WTC11 (cell line): ENCODE measurements at regions not wholly inside any gene's neighbourhood (a gene's known extent, or its start where the extent isn't known, plus 50 kb on each side); places are given as distances from the start of the nearest gene placed in this dataset.
"Not testable (repeated sequence)": the region's sequence is repeated elsewhere in the genome, so short reads cannot be mapped to it uniquely, and the experiment has no call there.

Experiments
- ATAC-seq: fragments of 200-7000 bp; cut with Tn5 transposase; 2 replicates; pipeline ENCODE4 v1.10.0; 2021; ENCODE audit warnings: mild to moderate bottlenecking, moderate library complexity
- CTCF ChIA-PET: fragments of 300-600 bp; sonication (Branson Sonifier 250); formaldehyde crosslinking; loops from one replicate; lab custom pipeline; 2021; ENCODE audit warnings: antibody characterized with exemption; lab: Charles Lee
- POLR2A ChIA-PET: fragments of 350-600 bp; sonication (Branson Sonifier 250); formaldehyde crosslinking; loops from one replicate; lab custom pipeline; 2021; ENCODE audit warnings: antibody characterized with exemption; lab: Charles Lee
- DNase-seq: peaks from one replicate; pipeline ENCODE4 v3.0.0; 2021; ENCODE audit warnings: low spot score
- H3K27ac Mint-ChIP-seq: 2 replicates; pipeline ENCODE4 v1.8.0; 2021; ENCODE audit warnings: mixed read lengths
- H3K27me3 Mint-ChIP-seq: 2 replicates; pipeline ENCODE4 v1.8.0; 2021; ENCODE audit warnings: low read depth, mild to moderate bottlenecking, moderate library complexity, mixed read lengths
- H3K36me3 Mint-ChIP-seq: 2 replicates; pipeline ENCODE4 v1.8.0; 2021; ENCODE audit warnings: mixed read lengths
- H3K4me1 Mint-ChIP-seq: 2 replicates; pipeline ENCODE4 v1.8.0; 2022; ENCODE audit warnings: mixed read lengths
- H3K4me3 Mint-ChIP-seq: 2 replicates; pipeline ENCODE4 v1.8.0; 2021; ENCODE audit warnings: mild to moderate bottlenecking, moderate library complexity, mixed read lengths
- H3K9me3 Mint-ChIP-seq: 2 replicates; pipeline ENCODE4 v1.8.0; 2021; ENCODE audit warnings: mixed read lengths
- ARID4B ChIP-seq: sonication (generic); formaldehyde crosslinking; IDR thresholded peaks from 2 replicates; pipeline ENCODE4 v1.8.0; 2023; ENCODE audit warnings: missing genetic modification reagents, mild to moderate bottlenecking, borderline replicate concordance
- ATF1 ChIP-seq: sonication (generic); formaldehyde crosslinking; IDR thresholded peaks from 2 replicates; pipeline ENCODE4 v1.8.1; 2023; ENCODE audit warnings: mild to moderate bottlenecking, moderate library complexity, missing genetic modification reagents
- CBFB ChIP-seq: sonication (generic); formaldehyde crosslinking; IDR thresholded peaks from 2 replicates; pipeline ENCODE4 v1.8.1; 2022; ENCODE audit warnings: mild to moderate bottlenecking, low read depth, missing genetic modification reagents
- CREM ChIP-seq: sonication (generic); formaldehyde crosslinking; IDR thresholded peaks from 2 replicates; pipeline ENCODE4 v1.8.1; 2022; ENCODE audit warnings: mild to moderate bottlenecking, missing genetic modification reagents, moderate library complexity
- ELF4 ChIP-seq: sonication (generic); formaldehyde crosslinking; IDR thresholded peaks from 2 replicates; pipeline ENCODE4 v1.8.1; 2022; ENCODE audit warnings: low read depth, mild to moderate bottlenecking, moderate library complexity, missing genetic modification reagents
- ETV6 ChIP-seq: sonication (generic); formaldehyde crosslinking; IDR thresholded peaks from 2 replicates; pipeline ENCODE4 v1.8.1; 2022; ENCODE audit warnings: mild to moderate bottlenecking, missing genetic modification reagents
- FOXJ3 ChIP-seq: sonication (generic); formaldehyde crosslinking; IDR thresholded peaks from 2 replicates; pipeline ENCODE4 v1.9.0; 2021; ENCODE audit warnings: missing genetic modification reagents, mild to moderate bottlenecking, borderline replicate concordance
- FOXK1 ChIP-seq: sonication (generic); formaldehyde crosslinking; IDR thresholded peaks from 2 replicates; pipeline ENCODE4 v1.8.0; 2022; ENCODE audit warnings: mild to moderate bottlenecking, moderate library complexity, missing genetic modification reagents
- IRF2 ChIP-seq: sonication (generic); formaldehyde crosslinking; IDR thresholded peaks from 2 replicates; pipeline ENCODE4 v1.8.0; 2022; ENCODE audit warnings: low read depth, missing genetic modification reagents, borderline replicate concordance
- JUN ChIP-seq: sonication (generic); formaldehyde crosslinking; IDR thresholded peaks from 2 replicates; pipeline ENCODE4 v1.8.0; 2023; ENCODE audit warnings: mild to moderate bottlenecking, missing genetic modification reagents
- MLX ChIP-seq: sonication (generic); formaldehyde crosslinking; IDR thresholded peaks from 2 replicates; pipeline ENCODE4 v1.8.1; 2023; ENCODE audit warnings: mild to moderate bottlenecking, missing genetic modification reagents, moderate library complexity
- NFE2L1 ChIP-seq: sonication (generic); formaldehyde crosslinking; IDR thresholded peaks from 2 replicates; pipeline ENCODE4 v1.8.1; 2023; ENCODE audit warnings: missing genetic modification reagents
- NR3C1 ChIP-seq: sonication (generic); formaldehyde crosslinking; conservative IDR thresholded peaks from 2 replicates; pipeline ENCODE4 v1.8.1; 2023; ENCODE audit warnings: low read depth, mild to moderate bottlenecking, missing genetic modification reagents
- OVOL2 ChIP-seq: fragments of 250-450 bp; sonication (Bioruptor Pico); IDR thresholded peaks from 2 replicates; pipeline ENCODE4 v1.9.0; 2021; ENCODE audit warnings: mild to moderate bottlenecking, borderline replicate concordance
- RORB ChIP-seq: fragments of 250-450 bp; sonication (Bioruptor Pico); IDR thresholded peaks from 2 replicates; pipeline ENCODE4 v1.9.0; 2021; ENCODE audit warnings: mild to moderate bottlenecking
- TCF7 ChIP-seq: sonication (generic); formaldehyde crosslinking; IDR thresholded peaks from 2 replicates; pipeline ENCODE4 v1.8.0; 2022; ENCODE audit warnings: mild to moderate bottlenecking, low read depth, missing genetic modification reagents, moderate library complexity
- ZBTB43 ChIP-seq: sonication (generic); formaldehyde crosslinking; IDR thresholded peaks from 2 replicates; pipeline ENCODE4 v1.8.1; 2023; ENCODE audit warnings: mild to moderate bottlenecking, missing genetic modification reagents
- ZNF138 ChIP-seq: sonication (generic); formaldehyde crosslinking; conservative IDR thresholded peaks from 2 replicates; pipeline ENCODE4 v1.8.1; 2022; ENCODE audit warnings: mild to moderate bottlenecking, moderate library complexity, missing genetic modification reagents
- ZNF232 ChIP-seq: sonication (generic); formaldehyde crosslinking; IDR thresholded peaks from 2 replicates; pipeline ENCODE4 v1.8.0; 2022; ENCODE audit warnings: mild to moderate bottlenecking, missing genetic modification reagents
- ZNF317 ChIP-seq: sonication (generic); formaldehyde crosslinking; IDR thresholded peaks from 2 replicates; pipeline ENCODE4 v1.8.1; 2023; ENCODE audit warnings: low read depth, mild to moderate bottlenecking, moderate library complexity, missing genetic modification reagents, borderline replicate concordance
- ZNF423 ChIP-seq: fragments of 250-450 bp; sonication (Bioruptor Pico); IDR thresholded peaks from 2 replicates; pipeline ENCODE4 v2.1.2; 2022; ENCODE audit warnings: mild to moderate bottlenecking, moderate library complexity

- ATAC-seq, result no peak
- Mint-ChIP-seq H3K27me3 (peaks cover 6% of the 10 kb centered on the region), H3K27ac (no peak overlapping the region), H3K4me1 (peaks cover 5% of the 10 kb centered on the region; the same call in 1 of the 2 replicates), H3K4me3 (no peak overlapping the region), H3K9me3 (no peaks in the 10 kb centered on the region), H3K36me3 (no peaks in the 10 kb centered on the region)
- CTCF ChIA-PET, result no interaction called here
- no peak for DNase-seq
- POLR2A ChIA-PET, result no interaction called here
- TF ChIP-seq ZBTB43 (CRISPR knock-in tag) (no peak), IRF2 (CRISPR knock-in tag) (no peak), RORB (CRISPR knock-in tag) (no peak), ATF1 (CRISPR knock-in tag) (no peak), ZNF138 (CRISPR knock-in tag) (no peak), ETV6 (CRISPR knock-in tag) (no peak), ZNF232 (CRISPR knock-in tag) (no peak), FOXK1 (no peak), TCF7 (no peak), OVOL2 (CRISPR knock-in tag) (no peak)
These were observed 108.7 kb downstream of the TRIM43 start for GRCh38 chr2:95700519-95700918.

GRCh38 chr2:95702471-95702870, 110.7 kb downstream of the TRIM43 start:
- Mint-ChIP-seq H3K9me3 (no peaks in the 10 kb centered on the region), H3K4me3 (no peak overlapping the region), H3K36me3 (no peaks in the 10 kb centered on the region), H3K27ac (no peak overlapping the region), H3K4me1 (peaks cover 5% of the 10 kb centered on the region; the same call in 1 of the 2 replicates), H3K27me3 (peaks cover under 1% of the 10 kb centered on the region)
- POLR2A ChIA-PET, result no interaction called here
- ATAC-seq, result no peak
- DNase-seq, result no peak
- no peak for TF ChIP-seq NR3C1 (CRISPR knock-in tag)
- TF ChIP-seq ARID4B (CRISPR knock-in tag), result no peak
- TF ChIP-seq CREM (CRISPR knock-in tag), result no peak
- no peak for TF ChIP-seq CBFB
- TF ChIP-seq IRF2 (CRISPR knock-in tag), result no peak
- TF ChIP-seq ZNF317 (CRISPR knock-in tag), result no peak
- TF ChIP-seq JUN, result no peak
- TF ChIP-seq FOXJ3, result no peak
- no peak for TF ChIP-seq NFE2L1 (CRISPR knock-in tag)
- no peak for TF ChIP-seq ZNF423
- no peak for TF ChIP-seq MLX (CRISPR knock-in tag)
- no peak for TF ChIP-seq ELF4 (CRISPR knock-in tag)
- CTCF ChIA-PET, result no interaction called here

- H3K9me3 Mint-ChIP-seq, result peaks cover 13% of the 10 kb centered on the region; the same call in 1 of the 2 replicates
- DNase-seq, H3K4me3 Mint-ChIP-seq, H3K4me1 Mint-ChIP-seq, POLR2A ChIA-PET, H3K36me3 Mint-ChIP-seq, H3K27ac Mint-ChIP-seq, CTCF ChIA-PET, ATAC-seq, H3K27me3 Mint-ChIP-seq: not testable (repeated sequence)
These were observed 115.4 kb downstream of the TRIM43 start for GRCh38 chr2:95707161-95707560.
